ENCODE measurements at regions not wholly inside any gene's neighbourhood (a gene's known extent, or its start where the extent isn't known, plus 50 kb on each side); places are given as distances from the start of the nearest gene placed in this dataset.

GRCh38 chr9:126238415-126238814, 88.2 kb upstream of the MVB12B start:
- DNase-seq, result no peak

- DNase-seq, result no peak
Observed at GRCh38 chr9:126239515-126239914, 87.1 kb upstream of the MVB12B start.

GRCh38 chr9:126240835-126241234, 85.8 kb upstream of the MVB12B start:
- DNase-seq, result no peak

DNA sequence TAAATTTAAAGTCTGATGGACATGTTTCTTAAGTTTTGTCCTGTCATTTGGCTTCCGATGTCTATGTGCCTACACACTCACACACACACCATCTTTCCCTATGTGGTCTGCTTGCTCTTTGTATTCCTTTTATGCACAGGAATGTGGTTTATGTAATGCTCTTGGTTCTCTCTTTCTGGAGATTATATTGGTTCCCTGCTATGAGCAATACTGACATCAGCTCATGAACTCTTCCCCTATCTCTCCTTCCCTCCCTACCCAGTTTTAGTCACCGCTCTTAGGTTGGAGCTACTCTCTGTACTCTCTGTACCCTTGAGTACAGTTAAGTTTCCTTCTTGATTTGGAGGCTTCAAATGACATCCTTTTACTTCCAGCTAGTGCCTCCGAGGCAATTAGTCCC, 77.9 kb upstream of the MVB12B start:
- DNase-seq, result no peak

GRCh38 chr9:126261584-126262356, 64.9 kb upstream of the MVB12B start:
- no peak for DNase-seq

- no peak for DNase-seq
Observed at GRCh38 chr9:126262738-126263137, 63.9 kb upstream of the MVB12B start.

GRCh38 chr9:126270556-126270955, 56.1 kb upstream of the MVB12B start:
- DNase-seq, result no peak

- DNase-seq, result peak in 53 of 58 donors; percentile 14 to 91 (median 69)
Observed at GRCh38 chr9:126275386-126276001, 51.1 kb upstream of the MVB12B start.

GRCh38 chr9:126276056-126276728, 50.4 kb upstream of the MVB12B start:
- peak in 10 of 58 donors; percentile 20 to 58 (median 33) for DNase-seq
